Sigmoid colon (tissue), 4 donors: ENCODE measurements at regions not wholly inside any gene's neighbourhood (a gene's known extent, or its start where the extent isn't known, plus 50 kb on each side); places are given as distances from the start of the nearest gene placed in this dataset.

Experiments
- EP300 ChIP-seq, 4 donors: sonication (generic); formaldehyde crosslinking; IDR thresholded peaks; one replicate each; pipeline ENCODE4 v1.6.1; 2017; ENCODE audit warnings: antibody characterized with exemption in 4 of 4
- POLR2A ChIP-seq, 2 donors: fragments of 450-650 bp; IDR thresholded peaks; one replicate each; pipeline ENCODE4 v1.6.1; 2016; ENCODE audit warnings: antibody characterized with exemption in 2 of 2, mild to moderate bottlenecking in 2 of 2, moderate library complexity in 2 of 2
- TF ChIP-seq, protein P1 (sequence below), 4 experiments: fragments of 450-650 bp in 3 of 4; fragments of 200-600 bp in 1 of 4; IDR thresholded peaks; one replicate each; pipeline ENCODE4 v1.5.1; 2016 to 2019; ENCODE audit warnings: antibody characterized with exemption in 4 of 4, mild to moderate bottlenecking in 3 of 4, moderate library complexity in 2 of 4

DNA sequence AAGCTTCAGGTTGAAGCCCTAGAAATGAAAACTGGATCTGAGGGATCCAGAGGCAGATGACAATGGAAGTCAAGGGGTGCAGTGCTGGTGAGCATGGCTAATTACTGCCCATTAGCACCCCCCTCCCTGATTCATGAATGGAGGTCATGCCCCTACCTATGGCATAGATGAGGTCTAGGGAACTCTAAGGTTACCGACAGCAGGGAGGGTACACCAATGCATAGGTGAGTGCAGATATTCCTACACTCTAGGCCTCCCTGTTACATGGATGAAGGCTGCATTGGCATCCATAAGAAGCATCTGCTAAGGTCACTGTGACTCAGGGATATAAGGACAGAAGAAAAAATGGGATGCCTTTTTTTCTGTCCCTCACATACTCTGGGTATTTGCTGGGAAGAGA is 147.3 kb downstream of the CCDC59 start:
- TF ChIP-seq EP300 (IDR thresholded peaks at IDR 0.05) = no peak
- TF ChIP-seq POLR2A (IDR thresholded peaks at IDR 0.05) = no peak
- TF ChIP-seq, protein P1, sequence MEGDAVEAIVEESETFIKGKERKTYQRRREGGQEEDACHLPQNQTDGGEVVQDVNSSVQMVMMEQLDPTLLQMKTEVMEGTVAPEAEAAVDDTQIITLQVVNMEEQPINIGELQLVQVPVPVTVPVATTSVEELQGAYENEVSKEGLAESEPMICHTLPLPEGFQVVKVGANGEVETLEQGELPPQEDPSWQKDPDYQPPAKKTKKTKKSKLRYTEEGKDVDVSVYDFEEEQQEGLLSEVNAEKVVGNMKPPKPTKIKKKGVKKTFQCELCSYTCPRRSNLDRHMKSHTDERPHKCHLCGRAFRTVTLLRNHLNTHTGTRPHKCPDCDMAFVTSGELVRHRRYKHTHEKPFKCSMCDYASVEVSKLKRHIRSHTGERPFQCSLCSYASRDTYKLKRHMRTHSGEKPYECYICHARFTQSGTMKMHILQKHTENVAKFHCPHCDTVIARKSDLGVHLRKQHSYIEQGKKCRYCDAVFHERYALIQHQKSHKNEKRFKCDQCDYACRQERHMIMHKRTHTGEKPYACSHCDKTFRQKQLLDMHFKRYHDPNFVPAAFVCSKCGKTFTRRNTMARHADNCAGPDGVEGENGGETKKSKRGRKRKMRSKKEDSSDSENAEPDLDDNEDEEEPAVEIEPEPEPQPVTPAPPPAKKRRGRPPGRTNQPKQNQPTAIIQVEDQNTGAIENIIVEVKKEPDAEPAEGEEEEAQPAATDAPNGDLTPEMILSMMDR (IDR thresholded peaks at IDR 0.05) = no peak
